ENCODE measurements at regions not wholly inside any gene's neighbourhood (a gene's known extent, or its start where the extent isn't known, plus 50 kb on each side); places are given as distances from the start of the nearest gene placed in this dataset.

DNA sequence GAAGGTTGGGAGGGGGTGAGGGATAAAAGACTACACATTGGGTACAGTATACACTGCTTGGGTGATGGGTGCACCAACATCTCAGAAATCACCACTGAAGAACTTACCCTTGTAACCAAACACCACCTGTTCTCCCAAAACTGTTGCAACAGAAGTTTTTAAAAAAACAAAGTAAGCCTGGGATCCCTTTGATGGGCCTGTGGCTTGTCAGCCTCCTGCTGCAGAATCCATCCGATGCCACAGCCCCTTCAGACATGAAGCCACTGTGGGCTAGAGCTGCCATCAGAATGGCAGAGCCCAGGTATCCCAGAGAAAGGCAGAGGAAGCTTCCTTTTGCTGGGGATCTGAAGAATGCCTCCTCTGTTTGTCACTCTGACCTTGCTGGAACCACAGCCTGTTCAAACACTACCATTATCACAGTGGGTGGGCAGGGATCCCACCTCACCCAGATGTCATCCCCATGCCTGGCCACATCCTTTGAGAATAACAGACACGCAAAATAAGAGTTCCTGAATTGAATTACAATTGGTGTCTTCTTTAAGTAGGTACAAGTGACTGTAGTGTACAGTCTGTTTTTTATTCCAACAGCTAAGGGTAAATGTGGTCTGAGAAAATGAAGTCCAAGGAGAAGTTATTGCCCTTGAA lies 78.1 kb upstream of the DIRAS2 start:
- Mint-ChIP-seq H3K27me3 (peaks cover 7% of the 10 kb centered on the region), H3K4me3 (no peak overlapping the region), H3K9me3 (ENCODE audit: insufficient read depth) (no peaks in the 10 kb centered on the region), H3K27ac (no peak overlapping the region), H3K4me1 (peaks cover 2% of the 10 kb centered on the region)
- POLR2A ChIA-PET, result no interaction called here
- intact Hi-C loops (cut with micrococcal nuclease), result no loop called here
- peaks cover 0 to 3% of the 10 kb centered on the region in 2 donors for H3K4me1 ChIP-seq (ENCODE audit: control insufficient read depth in 2 of 2, insufficient read depth in 2 of 2, low read length in 2 of 2)
- ATAC-seq (ENCODE audit: low read depth) (no peak), DNase-seq (no peak)
- no peaks in the 10 kb centered on the region for H4K20me1 ChIP-seq (ENCODE audit: control insufficient read depth, insufficient read depth, low read length, poor library complexity, severe bottlenecking)
- WGBS (ENCODE audit: insufficient coverage), result 93% methylated on average over 1 of the region's 2 CpGs
- no peak overlapping the region for H3K9ac ChIP-seq (ENCODE audit: low read length)
- no peak overlapping the region for H3K4me2 ChIP-seq (replicated peaks; ENCODE audit: low read depth, low read length, poor library complexity, severe bottlenecking)
- H3K27me3 ChIP-seq (replicated peaks in 1 of 4; ENCODE audit: control extremely low read depth in 1 of 4, control insufficient read depth in 3 of 4, insufficient read depth in 4 of 4, low read length in 3 of 4), result peaks cover 0 to 4% (median 0%) of the 10 kb centered on the region in 4 experiments
- no peak for TF ChIP-seq EZH2 (IDR thresholded peaks at IDR 0.05; ENCODE audit: borderline replicate concordance, insufficient read depth, low read depth, low read length, poor library complexity, severe bottlenecking)
- TF ChIP-seq, protein P1, sequence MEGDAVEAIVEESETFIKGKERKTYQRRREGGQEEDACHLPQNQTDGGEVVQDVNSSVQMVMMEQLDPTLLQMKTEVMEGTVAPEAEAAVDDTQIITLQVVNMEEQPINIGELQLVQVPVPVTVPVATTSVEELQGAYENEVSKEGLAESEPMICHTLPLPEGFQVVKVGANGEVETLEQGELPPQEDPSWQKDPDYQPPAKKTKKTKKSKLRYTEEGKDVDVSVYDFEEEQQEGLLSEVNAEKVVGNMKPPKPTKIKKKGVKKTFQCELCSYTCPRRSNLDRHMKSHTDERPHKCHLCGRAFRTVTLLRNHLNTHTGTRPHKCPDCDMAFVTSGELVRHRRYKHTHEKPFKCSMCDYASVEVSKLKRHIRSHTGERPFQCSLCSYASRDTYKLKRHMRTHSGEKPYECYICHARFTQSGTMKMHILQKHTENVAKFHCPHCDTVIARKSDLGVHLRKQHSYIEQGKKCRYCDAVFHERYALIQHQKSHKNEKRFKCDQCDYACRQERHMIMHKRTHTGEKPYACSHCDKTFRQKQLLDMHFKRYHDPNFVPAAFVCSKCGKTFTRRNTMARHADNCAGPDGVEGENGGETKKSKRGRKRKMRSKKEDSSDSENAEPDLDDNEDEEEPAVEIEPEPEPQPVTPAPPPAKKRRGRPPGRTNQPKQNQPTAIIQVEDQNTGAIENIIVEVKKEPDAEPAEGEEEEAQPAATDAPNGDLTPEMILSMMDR (IDR thresholded peaks at IDR 0.05), result no peak
- no peak overlapping the region for H2AFZ ChIP-seq (ENCODE audit: insufficient read depth, low read depth, low read length, poor library complexity, severe bottlenecking)
- H3K79me2 ChIP-seq (ENCODE audit: control insufficient read depth, insufficient read depth, low read length), result no peaks in the 10 kb centered on the region
- H3K27ac ChIP-seq (ENCODE audit: low read length in 2 of 2), result no peak overlapping the region
- H3K9me3 ChIP-seq (ENCODE audit: control extremely low read depth in 1 of 3, control insufficient read depth in 2 of 3, insufficient read depth in 1 of 3, low read length in 2 of 3), result no peaks in the 10 kb centered on the region
- no peaks in the 10 kb centered on the region for H3K36me3 ChIP-seq (replicated peaks in 1 of 2; ENCODE audit: control extremely low read depth in 1 of 2, control insufficient read depth in 1 of 2, extremely low read depth in 1 of 2, insufficient read depth in 2 of 2, low read length in 1 of 2)
- CTCF ChIA-PET, result interaction anchor here (0.9 kb wide), 1 partner anchor 8 kb away, joined by 3 read pairs; no protein-coding TSS in a partner anchor
- H3K4me3 ChIP-seq (ENCODE audit: control extremely low read depth in 1 of 5, extremely low read depth in 1 of 5, insufficient read depth in 1 of 5, low read depth in 2 of 5, low read length in 4 of 5), result no peak overlapping the region

DNA sequence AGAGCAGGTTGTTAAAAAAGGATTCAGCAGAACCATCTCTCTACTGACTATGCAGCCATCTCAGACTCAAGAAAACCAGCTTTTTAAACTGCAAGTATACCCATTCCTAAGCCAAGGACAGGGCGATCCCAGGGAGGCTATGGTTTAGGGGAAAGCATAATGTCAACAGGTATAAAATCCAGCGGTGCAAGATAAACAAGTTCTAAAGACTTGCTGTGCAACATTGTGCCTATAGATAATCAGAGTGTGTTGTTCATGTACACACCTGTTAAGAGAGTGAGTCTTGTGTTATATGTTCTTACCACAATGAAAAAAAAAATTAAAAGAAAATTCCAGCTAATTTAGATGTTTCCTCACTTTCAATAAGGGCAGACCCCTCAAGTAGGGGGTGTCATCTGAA lies 63.6 kb upstream of the DIRAS2 start:
- Histone ChIP-seq H2AFZ (ENCODE audit: insufficient read depth, low read depth, low read length, poor library complexity, severe bottlenecking) (no peak overlapping the region), H4K20me1 (ENCODE audit: control insufficient read depth, insufficient read depth, low read length, poor library complexity, severe bottlenecking) (no peaks in the 10 kb centered on the region), H3K27ac (ENCODE audit: low read length in 2 of 2) (no peak overlapping the region), H3K4me2 (replicated peaks; ENCODE audit: low read depth, low read length, poor library complexity, severe bottlenecking) (no peak overlapping the region), H3K9me3 (ENCODE audit: control extremely low read depth in 1 of 3, control insufficient read depth in 2 of 3, insufficient read depth in 1 of 3, low read length in 2 of 3) (no peaks in the 10 kb centered on the region), H3K79me2 (ENCODE audit: control insufficient read depth, insufficient read depth, low read length) (no peaks in the 10 kb centered on the region), H3K4me3 (ENCODE audit: control extremely low read depth in 1 of 5, extremely low read depth in 1 of 5, insufficient read depth in 1 of 5, low read depth in 2 of 5, low read length in 4 of 5) (no peak overlapping the region), H3K27me3 (replicated peaks in 1 of 4; ENCODE audit: control extremely low read depth in 1 of 4, control insufficient read depth in 3 of 4, insufficient read depth in 4 of 4, low read length in 3 of 4) (peaks cover 0 to 3% (median 1%) of the 10 kb centered on the region in 4 experiments), H3K9ac (ENCODE audit: low read length) (no peak overlapping the region), H3K4me1 (ENCODE audit: control insufficient read depth in 2 of 2, insufficient read depth in 2 of 2, low read length in 2 of 2) (no peaks in the 10 kb centered on the region), H3K36me3 (replicated peaks in 1 of 2; ENCODE audit: control extremely low read depth in 1 of 2, control insufficient read depth in 1 of 2, extremely low read depth in 1 of 2, insufficient read depth in 2 of 2, low read length in 1 of 2) (no peaks in the 10 kb centered on the region)
- H3K27me3 Mint-ChIP-seq, result peaks cover 44% of the 10 kb centered on the region
- ChIA-PET CTCF (no interaction called here), POLR2A (no interaction called here)
- H3K4me3 Mint-ChIP-seq, result no peak overlapping the region
- no peak overlapping the region for H3K27ac Mint-ChIP-seq
- no peak for ATAC-seq (ENCODE audit: low read depth)
- no peak for DNase-seq
- intact Hi-C loops (cut with micrococcal nuclease), result no loop called here
- no CpG with 5 or more reads among the region's 2 CpGs for WGBS (ENCODE audit: insufficient coverage)
- TF ChIP-seq, protein P1 (IDR thresholded peaks at IDR 0.05), result no peak
- TF ChIP-seq EZH2 (IDR thresholded peaks at IDR 0.05; ENCODE audit: borderline replicate concordance, insufficient read depth, low read depth, low read length, poor library complexity, severe bottlenecking), result no peak
- H3K4me1 Mint-ChIP-seq, result no peaks in the 10 kb centered on the region
- no peaks in the 10 kb centered on the region for H3K9me3 Mint-ChIP-seq (ENCODE audit: insufficient read depth)

Data from B cell (primary cell).